ENCODE measurements at regions not wholly inside any gene's neighbourhood (a gene's known extent, or its start where the extent isn't known, plus 50 kb on each side); places are given as distances from the start of the nearest gene placed in this dataset.
A peak's percentile ranks its signal among the peaks of the same experiment; 100 is the strongest.
"Not testable (repeated sequence)": the region's sequence is repeated elsewhere in the genome, so short reads cannot be mapped to it uniquely, and the experiment has no call there.

DNA sequence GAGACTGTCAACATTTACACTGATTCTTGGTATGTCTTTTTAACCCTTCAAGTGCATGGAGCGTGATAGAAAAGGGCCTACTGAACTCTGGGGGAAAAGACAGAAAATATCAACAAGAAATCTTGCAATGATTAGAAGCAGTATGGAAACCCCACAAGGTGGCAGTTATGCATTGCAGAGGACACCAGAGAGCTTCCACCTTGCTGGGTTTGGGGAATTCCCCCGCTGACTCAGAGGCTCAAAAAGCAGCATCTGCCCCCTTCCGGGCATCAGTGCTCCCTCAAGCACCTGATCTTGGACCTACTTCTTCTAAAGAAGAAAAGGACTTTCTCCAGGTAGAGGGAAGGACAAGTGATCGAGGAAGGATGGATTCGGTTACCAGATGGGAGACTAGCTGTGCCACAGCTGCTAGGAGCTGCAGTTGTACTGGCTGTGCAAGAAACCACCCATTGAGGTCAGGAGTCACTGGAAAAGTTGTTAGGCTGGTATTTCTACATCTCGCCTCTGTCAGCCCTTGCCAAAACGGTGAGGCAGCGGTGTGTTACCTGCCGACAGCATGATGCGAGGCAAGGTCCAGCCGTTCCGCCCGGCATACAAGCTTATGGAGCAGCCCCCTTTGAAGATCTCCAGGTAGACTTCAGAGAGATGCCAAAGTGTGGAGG, 102.8 kb upstream of the OSBPL11 start:
- not testable (repeated sequence) for DNase-seq (ENCODE audit: low read depth in 2 of 2)

DNA sequence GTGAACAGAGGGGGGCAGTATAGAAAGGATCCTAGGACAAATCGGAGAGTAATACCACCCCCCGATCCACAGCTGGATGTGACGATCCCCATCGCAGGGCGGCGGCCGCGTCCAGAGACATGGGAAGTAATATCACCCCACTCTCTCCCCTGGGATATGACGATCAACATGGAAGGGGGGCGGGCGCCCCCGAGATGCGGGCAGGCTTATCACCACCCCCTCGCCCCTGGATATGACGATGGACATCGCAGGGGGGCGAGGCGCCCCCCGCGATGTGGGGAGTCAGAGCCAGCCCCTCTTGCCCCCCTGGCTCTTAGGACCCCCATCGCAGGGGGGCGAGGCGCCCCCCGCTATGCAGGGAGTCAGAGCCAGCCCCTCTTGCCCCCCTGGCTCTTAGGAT, 120.4 kb upstream of the OSBPL11 start:
- no peak for DNase-seq (ENCODE audit: low read depth in 2 of 2)

DNA sequence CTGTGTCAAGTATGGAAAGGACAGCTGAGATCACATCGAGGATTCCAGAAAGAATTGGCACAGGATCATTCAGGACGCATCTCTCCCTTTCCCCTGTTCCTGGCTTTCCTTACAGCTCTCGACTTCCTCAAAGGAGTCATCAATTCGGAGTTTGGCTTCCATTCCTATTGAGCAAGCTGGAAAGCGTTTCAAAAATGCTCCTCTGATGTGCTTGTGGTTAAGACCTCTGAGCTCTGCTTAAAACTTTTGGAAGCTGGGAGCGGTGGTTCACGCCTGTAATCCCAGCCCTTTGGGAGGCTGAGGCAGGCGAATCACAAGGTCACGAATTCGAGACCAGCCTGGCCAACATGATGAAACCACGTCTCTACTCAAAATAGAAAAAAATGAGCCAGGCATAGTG, 136.9 kb upstream of the OSBPL11 start:
- peak; percentile 56 to 62 for DNase-seq (ENCODE audit: low read depth in 2 of 2)

DNA sequence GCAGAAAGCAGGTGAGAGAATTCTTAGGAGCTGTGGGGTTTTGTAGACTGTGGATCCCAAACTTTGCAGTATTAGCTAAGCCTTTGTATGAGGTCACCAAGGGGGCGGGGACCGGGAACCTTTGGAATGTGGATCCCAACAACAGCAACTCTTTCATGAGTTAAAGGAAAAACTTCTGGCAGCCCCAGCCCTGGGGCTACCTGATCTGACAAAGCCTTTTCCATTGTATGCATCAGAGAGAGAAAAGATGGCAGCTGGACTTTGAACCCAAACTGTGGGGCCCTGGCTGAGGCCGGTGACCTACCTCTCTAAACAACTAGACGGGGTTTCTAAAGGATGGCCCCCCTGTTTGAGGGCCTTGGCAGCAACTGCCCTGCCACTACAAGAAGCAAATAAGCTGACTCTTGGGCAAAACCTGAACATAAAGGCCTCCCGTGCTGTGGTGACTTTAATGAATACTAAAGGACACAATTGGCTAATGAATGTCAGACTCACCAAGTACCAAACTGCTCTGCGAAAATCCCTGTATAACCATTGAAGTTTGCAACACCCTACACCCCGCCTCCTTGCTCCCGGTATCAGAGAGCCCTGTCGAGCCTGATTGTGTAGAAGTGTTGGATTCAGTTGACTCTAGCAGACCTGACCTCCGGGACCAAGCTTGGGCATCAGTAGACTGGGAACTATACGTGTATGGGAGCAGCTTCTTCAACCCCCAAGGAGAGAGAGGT, 146.9 kb upstream of the OSBPL11 start:
- not testable (repeated sequence) for DNase-seq (ENCODE audit: low read depth in 2 of 2)

DNA sequence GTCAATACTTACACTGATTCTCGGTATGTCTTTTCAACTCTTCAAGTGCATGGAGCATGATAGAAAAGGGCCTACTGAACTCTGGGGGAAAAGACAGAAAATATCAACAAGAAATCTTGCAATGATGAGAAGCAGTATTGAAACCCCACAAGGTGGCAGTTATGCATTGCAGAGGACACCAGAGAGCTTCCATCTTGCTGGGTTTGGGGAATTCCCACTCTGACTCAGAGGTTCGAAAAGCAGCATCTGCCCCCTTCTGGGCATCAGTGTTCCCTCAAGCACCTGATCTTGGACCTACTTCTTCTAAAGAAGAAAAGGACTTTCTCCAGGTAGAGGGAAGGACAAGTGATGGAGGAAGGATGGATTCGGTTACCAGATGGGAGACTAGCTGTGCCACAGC, 147.5 kb upstream of the OSBPL11 start:
- DNase-seq (ENCODE audit: low read depth in 2 of 2) = not testable (repeated sequence)

DNA sequence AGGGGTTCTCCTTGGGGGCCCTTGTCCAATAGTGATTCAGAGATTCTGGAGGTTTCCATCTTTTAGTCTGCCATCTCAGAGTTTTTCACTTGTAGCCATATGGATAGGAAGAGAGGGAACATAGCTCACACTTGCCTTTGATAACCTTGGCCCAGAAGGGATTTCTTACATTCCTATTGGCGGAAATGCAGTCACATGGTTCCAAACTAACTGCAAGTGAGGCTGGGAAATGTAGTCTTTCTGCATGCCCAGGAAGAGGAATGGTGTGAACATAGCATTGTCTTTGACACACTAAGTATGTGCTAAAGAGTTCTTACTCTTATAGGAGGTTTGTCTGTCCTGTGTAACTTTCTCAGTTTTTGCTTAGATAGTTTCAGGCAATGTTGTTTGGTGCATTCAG, 161.8 kb upstream of the OSBPL11 start:
- not testable (repeated sequence) for DNase-seq (ENCODE audit: low read depth in 2 of 2)

DNA sequence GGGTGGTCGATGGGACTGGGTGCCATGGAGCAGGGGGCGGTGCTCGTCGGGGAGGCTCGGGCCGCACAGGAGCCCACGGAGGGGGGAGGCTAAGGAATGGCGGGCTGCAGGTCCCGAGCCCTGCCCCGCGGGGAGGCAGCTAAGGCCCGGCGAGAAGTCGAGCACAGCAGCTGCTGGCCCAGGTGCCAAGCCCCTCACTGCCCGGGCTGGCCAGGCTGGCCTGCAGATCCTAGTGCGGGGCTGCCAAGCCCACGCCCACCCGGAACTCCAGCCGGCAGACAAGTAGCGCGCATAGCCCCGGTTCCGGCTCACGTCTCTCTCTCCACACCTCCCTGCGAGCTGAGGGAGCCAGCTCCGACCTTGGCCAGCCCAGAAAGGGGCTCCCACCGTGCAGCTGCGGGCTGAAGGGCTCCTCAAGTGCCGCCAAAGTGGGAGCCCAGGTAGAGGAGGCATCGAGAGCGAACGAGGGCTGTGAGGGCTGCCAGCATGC, 163.4 kb upstream of the OSBPL11 start:
- not testable (repeated sequence) for DNase-seq (ENCODE audit: low read depth in 2 of 2)

DNA sequence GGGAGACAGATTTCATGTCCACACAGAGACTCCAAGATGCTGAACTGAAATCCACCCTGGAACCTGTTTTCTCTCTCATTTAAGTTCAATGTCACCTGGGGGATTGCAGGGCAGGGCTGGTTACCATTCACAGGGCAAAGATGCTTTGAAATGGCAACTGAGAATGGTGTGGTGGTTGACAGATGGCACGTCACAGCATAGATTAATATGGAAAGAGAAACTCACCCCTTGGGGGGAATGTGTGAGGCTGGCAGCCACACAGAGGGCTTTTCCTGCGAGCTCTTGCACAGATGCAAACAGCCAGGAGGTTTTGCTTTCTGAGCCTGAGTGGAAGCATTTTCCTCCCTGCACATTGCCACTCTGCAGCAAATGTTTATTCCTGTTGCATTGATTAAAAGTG, 167.3 kb upstream of the OSBPL11 start:
- not testable (repeated sequence) for DNase-seq (ENCODE audit: low read depth in 2 of 2)

DNA sequence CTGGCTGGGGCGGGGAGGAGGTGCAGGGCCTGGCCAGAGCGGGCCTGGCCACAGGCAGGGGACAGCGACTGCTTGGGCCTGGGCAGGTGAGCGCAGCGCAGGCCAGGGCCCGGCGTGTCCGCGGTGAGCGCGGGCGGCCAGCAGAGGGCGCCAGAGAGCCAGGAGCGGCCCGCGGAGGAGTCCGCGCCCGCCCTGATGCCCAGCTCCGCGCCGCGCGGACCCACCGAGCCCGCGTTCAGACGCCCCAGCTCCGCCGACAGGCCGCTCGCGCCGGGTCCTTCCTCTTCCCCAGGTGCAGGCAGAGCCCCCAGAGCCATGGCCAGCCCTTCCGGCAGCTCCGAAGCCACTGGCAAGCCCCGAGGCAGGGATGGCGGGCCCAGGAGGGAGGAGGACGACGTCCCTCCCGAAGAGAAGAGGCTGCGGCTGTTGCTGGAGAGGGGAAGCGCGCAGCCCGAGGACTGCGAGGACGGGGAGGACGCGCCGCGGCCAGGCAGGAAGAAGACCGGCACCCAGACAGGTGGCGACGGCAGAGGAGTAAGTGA, 171.1 kb upstream of the OSBPL11 start:
- DNase-seq (ENCODE audit: low read depth in 2 of 2) = peak; percentile 1

DNA sequence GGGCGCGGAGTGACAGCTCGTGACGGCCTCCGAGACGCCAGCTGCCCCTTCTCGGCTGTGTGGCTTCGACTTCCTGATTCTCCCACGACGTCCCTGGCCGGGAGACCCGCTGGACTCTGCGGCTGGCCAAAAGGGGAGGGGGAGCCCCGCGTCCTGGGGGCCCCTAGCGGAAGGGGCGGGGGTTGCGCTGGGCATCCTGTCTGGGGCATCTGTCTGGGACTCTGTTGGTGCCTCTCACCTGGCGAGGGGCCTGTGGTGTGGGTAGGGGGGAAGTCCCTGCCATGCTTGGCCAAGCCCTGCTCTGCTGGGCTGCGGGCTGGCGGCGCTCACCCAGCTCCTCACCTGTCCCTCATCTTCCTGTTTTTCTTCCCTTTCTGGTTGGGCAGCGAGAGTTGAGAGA, 171.6 kb upstream of the OSBPL11 start:
- not testable (repeated sequence) for DNase-seq (ENCODE audit: low read depth in 2 of 2)

DNA sequence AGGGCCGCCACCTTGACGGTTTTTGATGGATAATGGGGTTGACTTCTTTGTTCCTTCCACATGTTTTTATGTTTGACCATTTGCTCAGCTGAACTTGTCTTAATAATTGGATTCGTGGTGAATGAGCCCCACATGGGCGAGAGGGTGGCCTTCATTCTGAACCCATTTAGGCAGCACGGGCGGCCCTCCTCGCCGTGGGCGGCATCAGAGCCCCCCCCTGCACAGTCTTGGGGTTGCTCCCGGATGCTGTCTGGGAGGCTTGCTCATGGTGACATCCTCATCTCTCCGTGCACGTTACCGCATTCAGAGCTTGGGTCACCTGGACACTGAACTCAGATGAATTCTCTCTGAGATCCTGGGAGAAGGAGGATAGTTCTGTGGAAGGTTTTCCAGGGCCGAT, 172.3 kb upstream of the OSBPL11 start:
- no peak for DNase-seq (ENCODE audit: low read depth in 2 of 2)

DNA sequence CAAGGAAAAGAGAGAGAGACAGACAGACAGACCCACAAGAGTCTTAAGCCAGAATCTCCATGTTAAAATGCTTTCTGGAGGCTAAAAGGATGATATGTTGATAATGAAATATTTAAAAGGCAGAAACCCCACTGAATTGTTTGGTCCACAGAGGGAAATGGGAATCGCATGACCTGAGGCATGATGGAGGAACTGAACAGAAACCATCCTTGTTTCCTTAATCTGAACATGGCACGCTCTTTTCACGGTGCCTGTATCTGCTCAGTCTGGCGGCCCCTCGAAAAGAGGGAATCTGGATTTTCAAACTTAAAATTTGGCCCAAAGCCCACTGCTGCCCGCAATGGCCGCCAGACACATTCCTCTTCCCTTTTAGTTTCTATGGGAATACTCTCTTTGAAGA, 173.5 kb upstream of the OSBPL11 start:
- DNase-seq (ENCODE audit: low read depth in 2 of 2) = not testable (repeated sequence)

DNA sequence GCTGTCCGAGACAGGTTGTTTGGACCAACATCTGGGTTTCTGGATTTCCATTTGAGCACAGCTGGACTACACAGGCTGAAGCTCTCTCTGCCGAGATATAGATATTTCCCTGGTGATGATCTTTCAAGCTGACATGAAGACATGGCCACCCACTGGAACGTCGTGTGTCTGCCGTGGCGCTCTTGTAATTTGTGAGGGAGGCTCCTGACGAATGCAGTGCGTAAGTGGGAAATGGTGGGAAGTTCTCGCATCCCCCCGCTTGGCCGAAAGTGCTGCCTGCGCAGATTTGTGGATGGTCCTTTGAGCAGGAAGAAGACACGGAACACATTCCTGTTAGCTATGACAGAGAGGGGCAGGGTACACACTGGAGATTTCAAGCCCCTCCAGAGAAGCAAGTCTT, 176.2 kb upstream of the OSBPL11 start:
- not testable (repeated sequence) for DNase-seq (ENCODE audit: low read depth in 2 of 2)

DNA sequence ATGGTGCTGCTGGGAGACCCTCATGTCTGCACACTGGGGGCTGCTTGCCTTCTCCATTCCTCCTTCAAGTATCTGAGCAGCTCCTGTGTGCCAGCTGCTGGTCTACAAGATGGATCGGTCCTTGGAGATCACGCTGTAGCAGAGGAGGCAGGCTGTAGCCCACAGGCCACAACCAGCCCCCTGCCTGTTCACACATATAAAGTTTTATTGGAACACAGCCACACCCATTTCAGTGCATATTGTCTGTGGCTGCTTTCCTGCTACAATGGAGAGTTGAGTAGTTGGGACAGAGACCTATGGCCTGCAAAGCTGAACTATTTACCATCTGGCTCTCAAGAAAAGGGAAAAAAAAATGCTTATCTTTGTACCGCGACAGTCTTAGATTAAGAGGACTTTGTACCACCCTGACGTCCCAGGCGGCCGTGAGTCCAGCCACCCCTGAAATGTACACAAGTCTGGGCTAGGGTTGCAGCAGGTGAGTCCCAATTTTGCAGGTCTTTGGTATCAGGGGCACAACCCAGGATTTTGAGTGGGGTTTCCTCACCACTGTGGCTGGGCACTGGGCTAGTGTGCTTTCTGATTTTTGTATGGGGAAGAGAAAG, 179.2 kb upstream of the OSBPL11 start:
- DNase-seq (ENCODE audit: low read depth in 2 of 2) = not testable (repeated sequence)

DNA sequence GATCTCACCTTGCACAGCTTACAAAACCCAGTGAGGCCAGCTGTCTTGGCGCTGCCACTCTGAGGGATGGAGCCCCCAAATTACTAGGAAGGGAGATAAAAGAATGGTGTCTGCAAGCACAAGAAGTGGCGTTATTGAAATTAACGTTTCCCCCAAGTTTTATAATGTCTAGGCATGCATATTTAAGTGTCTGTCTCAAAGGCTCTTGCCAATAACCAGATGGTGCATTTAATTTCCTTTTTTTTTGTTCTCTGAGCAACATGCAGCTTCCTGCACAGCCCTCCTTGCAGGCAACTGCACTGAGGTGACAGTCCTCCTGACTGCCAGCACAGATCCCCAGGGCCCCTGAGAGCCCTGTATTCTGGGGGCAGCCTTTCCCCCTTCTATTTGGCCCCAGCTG, 179.8 kb upstream of the OSBPL11 start:
- DNase-seq (ENCODE audit: low read depth in 2 of 2) = not testable (repeated sequence)

DNA sequence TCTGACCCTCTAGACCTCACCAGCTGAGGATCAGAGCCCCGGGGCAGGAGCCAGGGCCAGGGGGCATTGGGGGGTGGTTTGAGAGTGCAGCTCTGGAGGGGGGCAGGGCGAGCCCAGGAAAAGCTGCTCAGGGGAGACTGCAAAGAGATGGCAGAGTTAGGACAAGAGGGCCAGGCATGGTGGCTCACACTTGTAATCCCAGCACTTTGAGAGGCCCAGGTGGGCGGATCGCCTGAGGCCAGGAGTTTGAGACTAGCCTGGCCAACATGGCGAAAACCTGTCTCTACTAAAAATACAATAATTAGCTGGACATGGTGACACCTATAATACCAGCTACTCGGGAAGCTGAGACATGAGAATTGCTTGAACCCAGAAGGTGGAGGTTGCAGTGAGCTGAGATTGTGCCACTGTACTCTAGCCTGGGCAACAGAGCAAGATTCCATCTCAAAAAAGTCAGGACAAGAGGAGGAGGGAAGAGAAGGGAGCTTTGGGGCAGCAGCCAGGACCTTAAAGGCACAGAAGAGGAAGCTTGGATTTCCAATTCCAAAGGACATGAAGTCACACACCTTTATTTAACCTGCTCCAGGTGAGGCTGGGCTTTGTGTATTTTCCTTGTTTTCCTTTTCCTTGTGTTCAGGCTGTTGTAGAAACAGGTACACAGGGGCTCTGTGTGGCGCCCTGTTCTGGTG, 180.5 kb upstream of the OSBPL11 start:
- not testable (repeated sequence) for DNase-seq (ENCODE audit: low read depth in 2 of 2)

DNA sequence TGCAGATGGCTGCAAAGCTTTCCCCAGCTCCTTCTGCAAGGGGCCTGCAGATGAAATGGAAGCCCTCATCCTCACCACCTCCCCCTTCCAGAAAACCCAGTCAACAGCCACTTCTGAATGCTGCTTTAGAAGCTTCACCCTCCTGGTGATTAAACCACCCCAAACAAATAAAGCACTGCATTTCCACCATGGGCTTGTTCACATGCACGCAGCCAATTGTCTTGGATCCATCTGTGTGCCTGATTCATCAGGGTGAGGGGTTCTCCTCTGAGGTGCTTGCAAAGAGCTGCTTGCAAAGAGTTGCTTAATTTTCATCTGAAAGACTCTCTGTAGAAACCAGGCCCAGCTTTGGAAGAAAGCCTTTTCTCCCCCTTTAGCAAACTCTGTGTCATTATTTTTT, 184.0 kb upstream of the OSBPL11 start:
- DNase-seq (ENCODE audit: low read depth in 2 of 2) = not testable (repeated sequence)

DNA sequence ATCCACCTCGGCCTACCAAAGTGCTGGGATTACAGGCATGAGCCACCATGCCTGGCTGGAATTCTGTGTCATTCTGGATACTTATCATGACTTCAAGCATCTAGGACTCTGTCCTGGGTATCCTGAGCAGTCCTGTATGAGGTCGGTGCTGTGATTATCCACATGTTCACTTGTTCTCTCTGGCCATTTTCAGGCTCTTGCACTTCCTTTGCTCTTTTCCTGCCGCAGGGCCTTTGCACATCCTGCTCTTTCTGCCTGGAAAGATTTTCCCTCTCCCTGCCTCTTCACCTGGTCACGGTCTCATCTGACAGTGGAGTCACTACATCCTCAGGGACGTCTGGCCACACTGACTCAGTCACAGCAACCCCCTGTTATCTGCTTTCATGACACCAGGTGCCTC, 184.6 kb upstream of the OSBPL11 start:
- not testable (repeated sequence) for DNase-seq (ENCODE audit: low read depth in 2 of 2)

DNA sequence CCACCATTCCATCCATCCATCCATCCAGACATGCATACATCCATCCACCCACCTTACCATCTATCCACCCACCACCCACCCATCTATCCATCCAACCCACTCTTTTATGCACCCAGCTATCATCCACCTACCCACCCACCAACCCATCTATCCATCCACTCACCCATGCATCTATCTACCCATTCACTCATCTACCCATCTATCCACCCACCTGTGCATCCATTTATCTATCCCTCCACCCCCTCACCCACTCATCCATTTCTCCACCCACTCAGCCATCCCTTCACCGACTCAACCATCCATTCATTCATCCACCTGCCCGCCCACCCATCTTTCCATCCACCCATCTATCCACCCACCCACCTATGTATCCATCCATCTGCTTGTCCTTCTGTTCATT, 186.4 kb upstream of the OSBPL11 start:
- DNase-seq (ENCODE audit: low read depth in 2 of 2) = not testable (repeated sequence)

DNA sequence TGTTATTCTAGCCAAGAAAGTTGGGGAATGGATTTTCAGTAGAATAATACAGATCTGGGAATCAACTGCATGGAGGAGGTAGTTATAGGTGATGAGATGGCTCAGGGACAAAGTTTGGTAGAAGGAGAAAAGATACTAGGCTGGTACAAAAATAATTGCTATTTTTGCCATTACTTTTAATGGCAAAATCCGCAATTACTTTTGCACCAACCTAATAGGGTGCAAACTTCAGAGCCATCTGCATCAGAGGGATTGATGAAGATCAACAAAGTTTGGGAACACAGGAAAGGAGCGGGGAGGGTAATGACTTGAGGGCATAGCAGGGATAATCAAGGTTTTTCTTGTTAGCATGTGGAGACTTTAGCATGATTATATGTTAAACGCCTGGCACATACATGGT, 178.7 kb upstream of the ROPN1B start:
- not testable (repeated sequence) for DNase-seq (ENCODE audit: low read depth in 2 of 2)

DNA sequence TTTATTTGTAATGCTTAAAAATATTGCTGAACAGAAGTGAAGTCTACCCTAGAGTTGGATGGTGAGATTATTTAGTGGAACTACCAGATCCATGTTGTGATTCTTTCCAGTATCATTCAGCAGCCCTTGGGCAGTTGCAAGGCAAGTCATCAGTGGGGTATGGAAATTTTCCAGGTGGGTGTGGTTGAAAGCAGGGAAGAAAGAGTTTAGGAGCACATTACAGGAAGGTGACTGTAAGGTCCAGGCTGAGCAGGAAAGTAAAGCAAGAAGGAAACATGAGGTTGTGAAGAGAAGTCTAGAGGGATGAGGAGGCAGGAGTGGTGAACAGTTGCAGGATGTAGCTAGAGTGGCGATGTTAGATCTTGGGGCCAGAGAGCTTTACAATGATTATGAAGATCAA, 178.0 kb upstream of the ROPN1B start:
- not testable (repeated sequence) for DNase-seq (ENCODE audit: low read depth in 2 of 2)

DNA sequence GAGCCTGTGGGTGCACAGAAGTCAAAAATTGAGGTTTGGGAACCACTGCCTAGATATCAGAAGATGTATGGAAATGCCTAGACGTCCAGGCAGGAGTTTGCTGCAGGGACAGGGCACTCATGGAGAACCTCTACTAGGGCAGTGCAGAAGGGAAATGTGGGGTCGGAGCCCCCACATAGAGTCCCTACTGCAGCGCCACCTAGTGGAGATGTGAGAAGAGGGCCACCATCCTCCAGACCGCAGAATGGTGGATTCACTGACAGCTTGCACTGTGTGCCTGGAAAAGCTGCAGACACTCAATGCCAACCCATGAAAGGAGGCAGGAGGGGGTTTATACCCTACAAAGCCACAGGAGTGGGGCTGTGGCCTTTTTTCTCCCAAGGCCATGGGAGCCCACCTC, 159.0 kb upstream of the ROPN1B start:
- DNase-seq (ENCODE audit: low read depth in 2 of 2) = not testable (repeated sequence)

All from fibroblast of skin of left biceps (primary cell).